ENCODE measurements at regions not wholly inside any gene's neighbourhood (a gene's known extent, or its start where the extent isn't known, plus 50 kb on each side); places are given as distances from the start of the nearest gene placed in this dataset.
"Not testable (repeated sequence)": the region's sequence is repeated elsewhere in the genome, so short reads cannot be mapped to it uniquely, and the experiment has no call there.

GRCh38 chr12:88925454-88925853 is 345.2 kb upstream of the KITLG start:
- DNase-seq = no peak

- DNase-seq = no peak
These were observed 343.9 kb upstream of the KITLG start for GRCh38 chr12:88924162-88924561.

GRCh38 chr12:88923631-88924030 is 343.4 kb upstream of the KITLG start:
- no peak for DNase-seq

- no peak for DNase-seq
These were observed 342.5 kb upstream of the KITLG start for GRCh38 chr12:88922816-88923215.

- DNase-seq = no peak
These were observed 341.7 kb upstream of the KITLG start for GRCh38 chr12:88921890-88922532.

- no peak for DNase-seq
These were observed 341.2 kb upstream of the KITLG start for GRCh38 chr12:88921434-88921833.

GRCh38 chr12:88918161-88918560 is 337.9 kb upstream of the KITLG start:
- DNase-seq = no peak

GRCh38 chr12:88914967-88915366 is 334.7 kb upstream of the KITLG start:
- no peak for DNase-seq

GRCh38 chr12:88909510-88909909 is 329.2 kb upstream of the KITLG start:
- no peak for DNase-seq

GRCh38 chr12:88908345-88908744 is 328.1 kb upstream of the KITLG start:
- no peak for DNase-seq

GRCh38 chr12:88904705-88905104 is 324.4 kb upstream of the KITLG start:
- no peak for DNase-seq

- no peak for DNase-seq
These were observed 323.1 kb upstream of the KITLG start for GRCh38 chr12:88903333-88903732.

- DNase-seq = no peak
These were observed 317.5 kb upstream of the KITLG start for GRCh38 chr12:88897723-88898122.

GRCh38 chr12:88896958-88897357 is 316.7 kb upstream of the KITLG start:
- DNase-seq = no peak

GRCh38 chr12:88895634-88896033 is 315.4 kb upstream of the KITLG start:
- DNase-seq = no peak

GRCh38 chr12:88893801-88894200 is 313.5 kb upstream of the KITLG start:
- no peak for DNase-seq

- DNase-seq = not testable (repeated sequence)
These were observed 311.2 kb upstream of the KITLG start for GRCh38 chr12:88891434-88891833.

- no peak for DNase-seq
These were observed 309.2 kb upstream of the KITLG start for GRCh38 chr12:88889326-88890110.

GRCh38 chr12:88884600-88884999 is 304.3 kb upstream of the KITLG start:
- no peak for DNase-seq

- no peak for DNase-seq
These were observed 302.4 kb upstream of the KITLG start for GRCh38 chr12:88882662-88883061.

GRCh38 chr12:88880051-88880450 is 299.8 kb upstream of the KITLG start:
- no peak for DNase-seq

GRCh38 chr12:88878295-88878694 is 298.0 kb upstream of the KITLG start:
- no peak for DNase-seq

GRCh38 chr12:88876857-88877256 is 296.6 kb upstream of the KITLG start:
- no peak for DNase-seq

- no peak for DNase-seq
These were observed 289.9 kb upstream of the KITLG start for GRCh38 chr12:88870000-88870737.

Measured in NCI-H187 (cell line).